ENCODE measurements at regions not wholly inside any gene's neighbourhood (a gene's known extent, or its start where the extent isn't known, plus 50 kb on each side); places are given as distances from the start of the nearest gene placed in this dataset.

DNA sequence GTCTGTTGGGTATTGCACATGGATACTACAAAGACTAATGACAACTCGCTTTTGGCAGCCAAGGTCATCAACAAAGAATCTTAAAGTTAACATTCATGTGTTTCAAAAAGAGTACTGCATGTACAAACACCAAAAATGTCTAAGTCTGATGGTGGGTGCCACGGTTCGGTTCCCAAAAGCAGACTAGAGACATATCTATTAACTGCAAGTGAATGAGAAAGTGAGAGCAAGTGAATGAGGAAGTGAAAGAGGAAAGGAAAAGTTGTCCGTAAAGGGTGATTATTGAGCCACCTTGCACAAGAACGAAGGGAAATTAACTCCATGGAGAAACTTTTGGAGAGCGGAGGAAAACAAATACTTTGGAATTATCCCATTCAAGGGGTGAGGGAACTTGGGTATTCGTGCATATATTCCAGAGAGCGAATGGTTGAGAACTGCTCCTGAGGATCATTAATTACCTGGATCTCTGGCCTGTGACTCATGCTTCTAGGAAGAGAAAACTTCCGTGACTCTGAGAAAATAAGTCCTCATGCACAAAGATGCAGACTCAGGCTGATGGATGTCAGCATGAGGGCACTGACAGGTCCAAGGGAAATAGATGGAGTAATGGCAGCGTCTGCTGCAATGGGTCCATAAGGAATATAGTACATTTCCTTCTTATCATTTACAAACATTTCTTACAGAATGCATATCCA lies 336.5 kb upstream of the TGFBR2 start:
- DNase-seq, result no peak

DNA sequence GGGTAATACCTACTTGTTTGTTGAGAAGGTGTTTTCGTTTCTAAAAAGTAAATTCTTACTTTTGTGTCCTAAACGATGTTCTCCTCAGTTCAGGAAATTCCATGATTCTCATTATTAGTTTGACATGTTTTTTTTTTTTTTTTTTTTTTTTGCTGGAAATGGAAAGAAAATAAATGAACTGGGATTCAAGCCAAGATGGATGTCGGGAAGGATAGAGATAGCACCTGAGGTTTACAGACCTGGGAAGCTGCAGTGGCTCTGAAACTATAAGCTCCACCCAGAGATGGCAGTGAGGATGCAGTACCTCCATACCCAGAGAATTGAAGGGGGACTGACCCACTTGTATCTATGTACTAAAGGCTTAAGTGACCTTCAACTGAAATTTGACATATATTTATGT lies 334.6 kb upstream of the TGFBR2 start:
- no peak for DNase-seq

DNA sequence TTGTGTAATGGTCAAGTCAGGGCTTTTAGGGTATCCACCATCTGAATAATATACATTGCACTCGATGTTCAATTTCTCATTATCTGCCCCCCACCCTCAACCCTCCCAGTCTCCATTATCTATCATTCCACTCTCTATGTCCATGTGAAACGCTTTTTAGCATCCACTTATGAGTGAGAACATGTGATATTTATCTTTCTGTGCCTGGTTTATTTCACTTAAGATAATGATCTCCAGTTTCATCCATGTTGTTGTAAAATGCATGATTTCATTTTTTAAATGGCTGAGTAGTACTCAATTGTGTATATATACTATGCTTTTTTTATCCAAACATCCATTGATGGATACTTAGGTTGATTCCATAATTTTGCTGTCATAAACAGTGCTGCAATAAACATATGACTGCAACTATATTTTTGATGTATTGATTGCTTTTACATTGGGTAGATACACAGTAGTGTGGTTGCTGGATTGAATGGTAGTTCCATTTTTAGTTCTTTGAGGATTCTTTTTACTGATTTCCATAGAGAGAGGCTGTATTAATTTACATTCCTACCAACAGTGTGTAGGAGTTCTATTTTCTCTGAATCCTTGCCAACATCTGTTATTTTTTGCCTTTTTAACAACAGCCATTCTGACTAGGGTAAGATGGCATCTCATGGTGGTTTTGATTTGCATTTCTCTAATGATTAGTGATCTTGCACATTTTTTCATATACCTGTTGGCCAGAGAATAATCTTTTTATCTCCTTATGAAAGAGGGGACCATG lies 332.9 kb upstream of the TGFBR2 start:
- no peak for DNase-seq

DNA sequence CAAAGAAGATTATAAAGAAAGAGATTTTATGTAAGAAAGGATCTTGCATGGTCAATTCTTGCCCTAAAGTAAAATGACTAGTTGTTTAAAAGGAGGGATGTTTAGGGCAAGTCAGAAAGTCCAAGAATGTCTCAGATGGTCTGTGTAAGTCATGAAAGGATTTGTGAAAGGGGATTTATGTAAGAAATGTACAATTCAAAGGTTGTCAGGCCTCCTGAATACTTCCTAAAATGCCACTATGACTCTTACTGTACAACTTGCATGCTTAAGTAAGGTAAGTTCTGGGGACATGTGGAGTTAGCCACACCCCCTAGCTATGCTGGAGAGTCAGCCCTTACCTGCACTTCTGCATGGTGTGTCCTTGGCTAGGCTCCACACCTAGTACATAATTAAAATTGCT lies 328.9 kb upstream of the TGFBR2 start:
- DNase-seq, result no peak

DNA sequence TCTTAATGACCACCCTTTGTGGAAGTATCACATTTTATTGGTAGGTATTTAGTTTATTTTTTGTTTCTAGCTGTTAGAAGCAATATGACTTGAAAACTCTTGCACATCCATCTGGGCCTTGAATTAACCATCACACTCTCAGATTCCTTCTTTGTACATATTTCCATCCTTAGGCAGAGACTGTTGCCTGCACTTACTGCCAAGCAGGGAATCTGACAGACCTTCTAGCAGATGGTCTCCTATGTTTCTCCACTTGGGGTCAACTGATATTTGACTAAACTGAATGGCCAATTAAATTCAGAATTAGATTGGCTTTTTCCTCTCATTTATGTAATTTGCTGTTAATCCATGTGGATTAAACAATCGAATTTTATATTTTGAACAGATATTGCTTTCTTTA lies 324.9 kb upstream of the TGFBR2 start:
- no peak for DNase-seq

DNA sequence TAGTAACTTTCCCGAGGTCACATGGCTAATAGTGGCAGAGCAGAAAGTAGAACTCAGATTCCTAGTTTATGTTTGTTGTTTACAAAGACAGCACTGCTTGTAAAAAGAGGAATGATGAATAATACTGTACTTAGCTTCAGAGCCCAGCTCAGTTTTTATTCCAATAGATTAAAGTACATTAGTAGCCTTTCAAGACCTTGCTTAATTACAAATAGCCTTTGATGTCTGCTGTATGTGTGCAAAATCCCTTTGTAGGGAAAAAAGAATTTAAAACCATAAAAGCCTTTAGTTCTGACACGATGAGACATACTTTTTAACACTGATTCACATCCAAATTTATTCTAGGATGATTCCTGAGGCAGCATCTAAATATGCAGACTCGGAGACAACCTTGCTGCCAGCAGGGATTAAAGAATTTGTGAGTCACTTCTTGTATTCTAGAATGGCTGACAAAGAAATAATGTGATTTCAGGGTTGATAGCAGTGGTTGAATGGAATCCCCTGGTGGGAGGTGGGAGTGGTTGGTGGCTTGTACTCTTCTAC lies 324.2 kb upstream of the TGFBR2 start:
- DNase-seq, result no peak

DNA sequence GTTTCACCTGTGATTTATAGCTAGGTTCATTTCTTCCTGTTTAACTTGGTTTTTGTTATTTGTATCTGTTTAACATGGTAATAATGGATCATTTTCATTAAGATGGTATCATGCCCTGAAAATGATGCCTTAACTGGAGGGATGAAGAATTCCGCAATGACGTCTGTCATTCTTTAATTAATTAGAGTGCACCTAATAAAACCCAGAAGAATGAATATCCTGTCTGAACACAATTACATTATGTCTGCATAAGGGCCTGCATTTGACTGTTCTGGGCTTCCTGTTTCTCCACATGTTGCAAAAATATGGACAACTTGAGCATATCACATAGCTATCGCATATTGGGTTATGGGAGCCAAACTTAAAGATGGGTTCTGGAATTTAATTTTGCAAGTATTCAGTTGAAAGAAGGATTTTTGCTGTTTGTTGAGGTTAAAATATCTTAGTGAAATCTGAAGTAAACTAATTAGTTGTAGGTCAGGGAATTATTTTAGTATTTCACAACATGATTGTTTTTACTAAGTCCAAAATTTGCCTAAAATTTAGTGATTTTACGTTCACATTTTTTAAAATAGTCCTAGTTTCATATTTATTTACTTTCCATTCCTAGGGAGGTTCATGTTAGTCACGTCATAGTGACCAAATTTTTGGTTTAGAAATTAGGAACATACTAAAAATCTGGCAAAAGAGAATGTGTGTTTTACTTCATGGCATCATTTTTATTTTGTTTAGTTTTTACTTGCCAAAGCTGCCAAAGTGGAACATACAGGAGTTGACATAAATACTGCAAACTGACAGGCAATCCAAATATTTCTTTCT lies 321.0 kb upstream of the TGFBR2 start:
- no peak for DNase-seq

DNA sequence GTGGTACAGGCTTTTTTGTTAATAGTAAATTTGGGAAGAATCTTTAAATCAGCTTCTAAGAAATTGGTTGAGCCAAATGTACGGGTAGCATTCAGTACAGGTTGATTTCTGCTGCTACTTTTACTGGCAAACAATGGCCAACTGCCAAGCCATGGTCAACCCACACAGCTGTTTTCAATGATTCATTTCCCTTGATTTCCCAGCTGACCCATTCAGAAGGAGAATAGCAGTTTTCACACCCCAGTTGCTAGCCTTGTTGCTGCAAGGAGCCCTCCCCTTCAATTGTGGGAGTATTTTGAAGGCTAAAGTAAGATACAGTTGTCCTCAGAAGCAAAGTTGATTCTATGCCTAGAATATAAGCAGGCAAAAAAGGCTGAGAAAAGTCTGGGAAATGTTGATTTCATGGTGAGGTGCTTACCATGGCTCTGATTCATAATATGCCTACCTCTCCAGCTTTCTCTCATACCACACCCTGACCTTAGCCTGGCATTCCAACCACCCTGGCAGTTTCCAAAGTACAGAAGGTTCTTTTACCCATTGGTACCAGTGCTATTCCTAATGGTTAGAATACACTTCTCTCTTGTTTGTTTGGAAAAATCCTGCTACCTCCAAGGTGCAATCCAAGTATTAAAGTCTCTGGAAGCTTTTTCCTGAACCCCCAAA lies 320.3 kb upstream of the TGFBR2 start:
- DNase-seq, result no peak

DNA sequence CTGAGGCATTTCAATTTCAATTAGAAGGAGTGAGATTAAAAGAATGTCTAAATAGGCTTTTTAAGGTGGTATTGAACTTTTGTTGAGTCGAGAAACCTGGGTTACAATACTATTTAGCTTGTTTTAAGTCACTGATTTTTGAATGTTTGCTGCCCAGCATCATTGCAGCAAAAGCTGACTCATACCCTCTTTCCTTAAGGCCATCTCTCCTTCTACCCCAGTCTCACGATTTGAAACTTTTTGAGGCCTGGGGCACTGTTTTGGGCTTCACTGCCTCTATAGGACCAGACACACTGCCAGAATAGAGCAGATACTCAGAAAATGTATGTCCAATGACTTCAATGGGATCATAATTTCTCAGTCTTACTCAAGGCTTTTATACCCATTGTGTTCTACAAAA lies 319.6 kb upstream of the TGFBR2 start:
- no peak for DNase-seq

DNA sequence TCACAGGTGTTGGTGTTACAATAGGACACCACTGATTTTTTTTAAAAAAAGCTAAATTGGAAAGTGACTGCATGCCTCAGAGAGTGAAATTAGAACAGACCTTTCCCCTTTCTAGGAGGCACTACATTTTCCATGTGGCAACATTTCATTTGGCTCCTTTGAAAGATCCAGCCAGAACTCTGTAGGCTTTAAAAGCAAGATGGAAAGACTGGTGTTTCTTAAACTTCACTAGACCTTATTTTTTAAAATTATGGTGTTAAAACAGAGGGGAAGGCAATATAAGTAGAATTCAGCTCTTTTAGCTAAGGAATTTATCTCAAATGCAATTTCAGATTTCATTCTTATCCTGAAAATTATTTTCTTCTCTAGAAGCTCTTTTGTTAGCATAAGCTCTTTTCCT lies 317.6 kb upstream of the TGFBR2 start:
- DNase-seq, result no peak

DNA sequence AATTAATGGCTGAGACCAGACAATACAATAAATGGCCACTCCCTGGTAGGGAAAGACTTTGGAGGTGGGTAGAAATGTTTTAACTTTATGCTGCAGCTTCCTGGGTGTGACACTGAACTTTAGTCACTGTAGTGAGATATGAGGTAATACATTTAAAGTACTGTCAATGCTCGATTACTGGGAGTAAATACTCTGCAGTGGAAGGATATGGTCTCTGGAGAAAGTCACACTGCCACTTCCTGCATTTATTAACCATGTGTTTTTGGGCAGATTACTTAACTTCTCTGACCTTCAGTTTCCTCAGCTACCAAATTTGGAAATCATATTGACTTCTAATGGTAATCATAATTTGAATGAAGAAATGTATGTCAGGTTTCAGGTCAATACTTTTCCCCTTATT lies 317.1 kb upstream of the TGFBR2 start:
- no peak for DNase-seq

DNA sequence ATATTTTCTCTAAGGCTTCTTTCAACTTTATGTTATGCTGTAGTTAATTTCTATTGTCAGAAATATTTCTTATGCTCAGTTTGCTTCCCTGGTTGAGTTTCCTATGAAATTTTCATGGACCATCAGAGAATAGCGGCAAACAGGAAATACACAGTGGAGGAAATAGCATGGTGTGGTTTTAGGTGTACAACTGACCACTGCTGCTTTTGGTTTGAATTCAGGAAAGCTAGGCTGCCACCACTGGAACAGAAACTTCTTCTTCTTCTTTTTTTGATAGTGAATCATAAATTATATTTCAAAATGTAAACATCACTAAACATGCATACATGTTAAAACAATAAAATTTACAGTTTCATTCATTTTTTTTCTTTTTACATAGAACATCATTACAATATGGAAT lies 316.6 kb upstream of the TGFBR2 start:
- no peak for DNase-seq

DNA sequence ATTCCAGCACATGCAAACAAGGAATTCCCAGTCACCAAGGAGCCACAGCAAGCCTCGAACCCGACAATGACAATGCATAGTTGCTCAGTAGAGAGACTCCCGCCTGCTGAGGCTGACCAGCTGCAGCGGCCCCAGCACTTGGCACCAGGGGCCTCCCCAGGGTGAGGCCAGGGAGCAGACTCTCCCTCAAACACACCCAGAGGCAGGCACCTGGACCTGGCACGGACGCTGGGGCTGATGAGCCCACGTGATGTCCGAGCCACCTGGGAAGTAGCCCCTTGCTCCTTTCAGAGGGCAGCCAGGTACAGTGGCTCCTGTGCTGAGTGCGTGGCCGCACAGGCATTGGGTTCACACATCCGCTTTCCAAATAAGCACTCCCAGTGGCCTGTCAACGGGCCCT lies 315.9 kb upstream of the TGFBR2 start:
- DNase-seq, result no peak

DNA sequence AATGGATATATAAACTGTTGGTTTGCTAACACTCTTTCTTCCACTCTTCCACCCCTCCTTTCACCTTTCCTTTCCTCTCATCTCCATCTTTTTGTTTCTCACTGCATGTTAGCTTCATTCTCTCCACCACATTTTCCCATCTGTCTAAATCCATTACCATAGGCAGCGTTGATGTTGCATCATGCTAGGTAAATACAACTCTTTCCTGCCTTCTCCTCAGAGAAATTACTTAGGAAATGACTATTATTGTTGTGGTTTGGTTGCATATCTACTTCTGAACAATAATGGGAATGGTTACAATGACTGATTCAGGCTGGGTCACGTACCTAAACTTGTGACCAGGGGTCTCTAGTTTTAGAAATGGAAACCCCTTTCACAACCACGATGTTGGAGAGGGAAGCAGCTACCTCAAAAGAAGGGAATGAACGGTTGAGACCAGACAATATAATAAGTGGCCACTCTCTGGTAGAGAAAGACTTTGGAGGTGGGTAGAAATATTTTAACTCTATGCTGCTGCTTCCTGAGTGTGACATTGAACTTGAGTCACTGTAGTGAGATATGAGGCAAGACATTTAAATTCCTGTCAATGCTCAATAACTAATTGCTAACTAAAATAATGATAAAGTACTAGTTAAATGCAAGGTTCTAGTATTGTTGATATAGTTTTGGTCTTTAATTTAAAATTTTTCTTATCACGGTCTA lies 314.1 kb upstream of the TGFBR2 start:
- no peak for DNase-seq

DNA sequence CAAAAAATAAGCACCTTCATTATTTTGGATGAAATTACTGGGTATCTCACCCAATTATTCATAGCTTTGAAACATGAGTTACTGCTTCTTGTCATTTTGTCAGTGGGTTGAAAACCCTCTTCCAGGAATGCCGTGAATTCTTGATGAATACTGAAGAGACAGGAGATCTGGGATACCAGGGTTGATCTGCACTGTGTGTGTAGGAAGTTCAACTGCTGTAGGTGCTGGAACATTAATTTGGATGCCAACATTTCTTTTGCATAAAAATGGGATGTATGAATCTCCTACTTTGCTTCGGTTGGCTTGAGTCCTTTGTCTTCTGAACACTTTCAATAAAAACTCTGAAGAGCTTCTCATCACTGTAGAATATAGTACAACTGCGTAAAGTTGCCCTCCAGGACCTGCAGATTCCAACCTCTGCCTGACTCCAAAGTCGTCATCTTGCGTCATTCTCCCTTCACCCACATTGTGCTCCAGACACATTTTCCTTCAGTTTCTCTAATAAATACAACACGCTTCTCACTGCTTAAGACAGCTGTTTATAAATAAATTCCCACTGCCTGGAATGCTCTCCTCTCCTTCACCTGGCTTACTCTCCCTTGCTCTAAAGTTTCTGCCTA lies 312.7 kb upstream of the TGFBR2 start:
- no peak for DNase-seq

DNA sequence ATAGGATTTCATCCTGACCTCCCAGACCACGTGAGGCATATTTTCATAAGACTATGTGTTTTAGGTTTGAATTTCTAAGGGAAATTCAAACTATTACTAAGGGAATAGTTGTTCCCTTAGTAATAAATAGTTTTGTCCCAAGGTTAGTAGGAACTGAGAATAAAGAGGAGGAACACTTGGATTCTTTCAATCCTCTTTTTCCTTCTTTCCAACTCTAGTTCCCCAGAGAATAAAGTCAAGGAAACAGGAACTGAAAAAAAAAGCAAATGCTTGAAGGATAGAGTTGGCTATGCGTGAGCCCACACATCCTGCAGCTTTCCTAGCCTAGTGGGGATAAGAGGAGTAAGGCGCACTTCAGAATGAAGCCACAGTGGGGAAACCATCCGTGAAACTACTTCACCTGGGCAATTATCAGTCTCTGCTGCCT lies 312.1 kb upstream of the TGFBR2 start:
- no peak for DNase-seq

DNA sequence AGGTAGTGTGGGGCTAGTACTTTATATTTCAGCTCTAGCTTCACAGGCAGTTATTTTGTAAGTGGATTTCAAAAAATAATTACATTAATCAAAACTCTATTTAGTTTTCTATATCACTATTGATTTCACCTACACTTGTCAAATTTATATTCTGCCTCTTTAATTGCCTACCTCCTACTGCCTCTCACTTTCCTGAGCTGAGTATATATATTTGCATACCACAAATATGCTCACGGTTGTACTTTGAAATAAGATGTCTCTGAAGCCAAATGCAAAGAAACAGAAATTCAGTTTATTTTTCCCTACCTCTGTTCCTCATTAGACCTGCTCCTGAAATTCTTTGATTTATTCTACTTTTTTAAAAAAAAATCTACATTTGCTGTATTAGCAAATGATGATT lies 309.3 kb upstream of the TGFBR2 start:
- no peak for DNase-seq

DNA sequence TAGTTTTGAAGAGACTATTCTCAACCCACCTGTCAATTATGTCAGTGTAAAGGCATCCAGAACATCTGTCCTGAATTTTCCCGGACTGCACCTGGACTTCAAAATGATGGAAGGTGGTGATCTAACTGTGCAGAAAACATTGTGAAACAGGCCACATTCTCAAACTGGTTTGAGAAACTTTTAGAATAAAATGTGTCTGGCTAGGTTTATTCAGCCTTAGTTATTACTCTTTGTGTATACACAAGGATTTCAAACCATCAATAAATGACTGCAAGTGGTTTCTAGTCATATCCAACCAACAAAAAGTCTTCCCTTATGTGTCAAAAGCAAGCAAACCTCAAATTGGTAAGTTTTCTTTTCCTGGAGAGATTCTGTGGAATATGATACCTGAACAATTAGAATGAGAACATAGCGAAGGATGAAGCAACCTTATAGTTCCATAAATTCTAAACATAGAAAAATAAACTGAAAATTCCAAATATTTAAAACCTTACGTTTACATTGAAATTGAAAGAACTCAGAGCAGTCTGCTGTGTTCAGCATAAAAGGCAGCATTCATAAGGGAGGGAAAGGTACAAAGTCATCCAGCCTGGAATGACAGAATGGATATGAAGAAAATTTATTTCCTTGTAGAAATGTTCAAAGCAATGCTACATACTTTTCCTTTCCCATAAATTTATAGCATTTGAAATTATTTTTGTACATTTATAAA lies 306.6 kb upstream of the TGFBR2 start:
- no peak for DNase-seq

DNA sequence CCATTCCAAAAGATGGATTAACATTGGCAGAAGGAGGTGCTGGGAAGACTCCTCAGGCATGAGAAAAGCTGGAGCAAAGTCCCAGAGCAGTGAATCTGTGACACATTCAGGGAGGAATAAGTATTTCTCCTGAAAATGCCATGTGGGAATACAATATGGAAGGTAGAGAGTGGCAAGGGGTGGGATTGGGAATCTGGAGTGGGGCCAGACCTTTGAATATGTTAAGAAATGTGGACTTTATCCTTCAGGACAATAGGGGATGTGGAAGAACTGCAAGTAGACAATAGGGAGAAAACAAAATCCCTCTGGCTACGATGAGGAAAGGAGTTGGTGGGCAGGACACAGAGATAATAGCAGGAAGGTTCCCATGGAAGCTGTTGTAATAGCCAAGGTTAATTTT lies 305.6 kb upstream of the TGFBR2 start:
- no peak for DNase-seq

DNA sequence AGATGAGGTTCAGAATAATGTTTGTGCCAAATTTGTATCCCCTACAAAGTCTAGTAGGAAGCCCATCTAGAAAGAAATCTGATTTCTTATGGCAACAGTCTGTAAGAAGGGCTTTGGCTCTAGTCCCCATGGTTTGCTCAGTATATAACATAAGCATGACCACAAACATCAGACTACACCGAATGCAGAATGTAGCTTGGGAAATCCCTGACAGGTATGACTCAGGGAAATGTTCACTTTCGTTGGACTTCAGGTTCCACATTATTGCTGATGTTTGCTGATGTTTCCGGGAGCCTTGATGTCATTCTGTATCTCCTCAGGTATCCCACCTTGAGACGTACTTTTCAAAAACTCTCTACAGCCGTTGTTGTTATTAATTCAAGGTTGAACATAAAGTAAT lies 304.4 kb upstream of the TGFBR2 start:
- DNase-seq, result no peak

DNA sequence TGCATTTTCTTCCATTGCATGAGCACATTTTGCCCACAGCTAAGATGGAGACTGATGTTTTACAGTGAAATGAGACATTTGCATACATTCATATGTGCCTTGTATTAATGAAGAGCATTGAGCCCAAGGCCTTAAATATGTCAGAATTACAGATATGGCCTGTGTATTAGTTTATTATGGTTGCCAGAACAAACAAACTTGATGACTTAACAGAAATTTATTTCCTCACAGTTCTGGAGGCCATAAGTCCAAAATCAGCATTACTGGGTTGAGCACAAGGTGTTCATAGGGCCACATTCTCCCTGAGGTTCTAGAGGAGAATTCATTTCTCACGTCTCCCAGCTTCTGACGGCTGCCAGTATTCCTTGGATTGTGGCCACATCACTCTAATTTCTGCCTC lies 302.6 kb upstream of the TGFBR2 start:
- DNase-seq, result no peak
